NCI-H524 (cell line): ENCODE measurements at regions not wholly inside any gene's neighbourhood (a gene's known extent, or its start where the extent isn't known, plus 50 kb on each side); places are given as distances from the start of the nearest gene placed in this dataset.
A peak's percentile ranks its signal among the peaks of the same experiment; 100 is the strongest.

Experiments used
- DNase-seq, 2 experiments: peaks; one replicate each; lab custom pipeline; 2025; lab: John Stamatoyannopoulos, UW

DNA sequence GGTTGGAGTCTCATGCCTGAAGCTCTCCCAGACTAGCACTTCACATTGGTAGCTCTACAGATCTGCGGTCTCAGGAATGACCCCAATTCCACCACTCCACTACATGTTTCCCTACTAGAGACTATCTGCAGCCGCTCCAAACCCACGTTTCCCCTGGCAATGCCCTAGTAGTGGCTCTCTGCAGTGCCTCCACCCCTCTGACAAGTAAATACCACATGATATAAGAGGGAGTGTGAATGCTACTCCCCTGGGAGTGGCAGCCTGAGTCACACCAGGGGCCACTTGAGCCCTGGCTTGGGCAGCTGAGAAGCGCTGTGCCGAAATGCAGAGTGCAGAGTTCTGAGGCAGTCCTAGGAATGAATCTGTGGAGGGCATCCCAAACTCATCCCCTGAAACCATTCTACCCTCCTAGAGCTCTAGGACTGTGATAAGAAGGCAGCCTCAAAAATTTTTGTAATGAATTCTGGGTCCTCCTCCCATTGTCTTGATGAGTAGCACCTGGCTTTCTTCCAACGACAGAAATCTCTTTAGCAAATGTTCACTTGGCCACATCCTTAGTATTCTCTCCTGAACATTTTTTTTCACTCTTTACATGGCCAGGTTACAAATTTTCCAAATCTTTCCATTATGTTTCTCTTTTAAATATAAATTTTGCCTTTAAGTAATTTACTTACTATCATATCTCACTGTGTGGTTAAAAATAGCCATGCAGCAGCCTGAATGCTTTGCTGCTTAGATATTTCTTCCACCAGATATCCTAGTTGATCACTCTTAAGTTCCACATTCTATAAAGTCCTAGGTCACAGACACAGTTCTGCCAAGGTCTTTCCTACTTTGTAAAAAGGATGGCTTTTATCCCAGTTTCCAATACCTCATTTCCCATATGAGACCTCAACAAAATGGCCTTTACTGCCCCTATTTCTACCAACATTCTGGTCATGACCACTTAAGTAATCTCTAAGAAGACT, 160.2 kb upstream of the CPEB2 start:
- peak in 1 of 2 experiments; percentile 57 for DNase-seq

DNA sequence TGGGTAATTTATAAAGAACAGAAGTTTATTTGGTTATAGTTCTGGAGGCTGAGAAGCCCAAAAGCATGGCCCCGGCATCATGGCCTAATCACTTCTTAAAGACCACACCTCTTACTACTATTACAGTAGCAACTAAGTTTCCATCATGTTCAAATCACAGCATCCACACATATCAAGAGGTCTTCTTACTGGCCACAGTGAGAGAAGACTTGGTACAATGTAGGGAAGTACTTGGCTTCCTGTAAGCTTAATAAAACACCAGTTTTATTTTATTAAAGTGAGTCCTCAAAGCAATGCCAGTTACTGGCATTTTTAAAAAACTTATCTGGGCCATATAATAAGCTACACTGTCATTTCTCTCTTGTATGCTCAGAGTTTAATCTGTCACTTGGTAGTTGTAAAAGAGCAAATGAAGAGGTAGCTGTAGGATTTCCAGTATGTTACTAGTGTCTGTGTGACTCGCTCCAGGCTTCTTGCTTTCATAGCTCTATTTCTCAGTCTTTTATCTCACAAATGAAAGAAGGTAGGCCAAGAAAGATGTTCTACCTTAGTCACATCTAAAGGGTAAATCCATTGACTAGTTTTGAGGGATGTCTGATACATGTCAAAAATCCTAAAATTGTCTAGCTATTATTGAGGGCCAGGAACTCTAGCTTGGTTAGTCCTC, 159.2 kb upstream of the CPEB2 start:
- no peak for DNase-seq

DNA sequence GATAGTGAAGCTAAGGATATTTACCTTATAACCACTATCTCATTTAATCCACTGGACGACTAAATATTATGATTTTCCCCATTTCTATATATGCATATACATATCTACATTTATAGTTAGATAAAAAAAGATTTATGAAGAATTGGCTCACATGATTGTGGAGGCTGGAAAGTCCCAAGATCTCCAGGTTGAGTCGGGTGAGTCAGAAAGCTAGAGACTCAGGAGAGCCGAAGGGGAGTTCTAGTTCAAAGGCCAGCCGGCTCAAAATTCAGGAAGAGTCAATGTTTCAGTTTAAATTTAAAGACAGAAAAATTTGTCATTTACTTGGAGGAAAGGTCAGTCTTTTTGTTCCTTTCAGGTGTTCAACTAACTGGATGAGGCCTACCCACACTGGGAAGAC, 158.2 kb upstream of the CPEB2 start:
- DNase-seq, result no peak

DNA sequence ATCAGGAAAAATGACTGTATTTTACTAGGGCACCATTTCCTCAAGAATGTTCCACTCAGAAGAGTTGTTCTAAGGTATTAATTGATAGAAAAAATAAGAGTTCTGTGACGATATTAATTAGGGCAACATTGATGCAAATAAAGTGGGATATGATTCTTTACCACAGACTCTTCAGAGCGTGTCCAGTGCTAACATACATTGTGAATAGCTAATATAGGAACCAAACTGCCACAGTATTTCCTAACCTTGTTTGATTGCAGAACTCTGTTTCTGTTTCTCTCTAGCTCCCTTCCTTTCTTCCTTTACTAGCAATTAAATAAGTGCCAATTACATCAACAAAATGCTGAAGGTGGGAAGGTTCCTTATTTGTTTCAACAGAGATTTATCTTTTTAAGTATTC, 154.1 kb upstream of the CPEB2 start:
- DNase-seq, result no peak

DNA sequence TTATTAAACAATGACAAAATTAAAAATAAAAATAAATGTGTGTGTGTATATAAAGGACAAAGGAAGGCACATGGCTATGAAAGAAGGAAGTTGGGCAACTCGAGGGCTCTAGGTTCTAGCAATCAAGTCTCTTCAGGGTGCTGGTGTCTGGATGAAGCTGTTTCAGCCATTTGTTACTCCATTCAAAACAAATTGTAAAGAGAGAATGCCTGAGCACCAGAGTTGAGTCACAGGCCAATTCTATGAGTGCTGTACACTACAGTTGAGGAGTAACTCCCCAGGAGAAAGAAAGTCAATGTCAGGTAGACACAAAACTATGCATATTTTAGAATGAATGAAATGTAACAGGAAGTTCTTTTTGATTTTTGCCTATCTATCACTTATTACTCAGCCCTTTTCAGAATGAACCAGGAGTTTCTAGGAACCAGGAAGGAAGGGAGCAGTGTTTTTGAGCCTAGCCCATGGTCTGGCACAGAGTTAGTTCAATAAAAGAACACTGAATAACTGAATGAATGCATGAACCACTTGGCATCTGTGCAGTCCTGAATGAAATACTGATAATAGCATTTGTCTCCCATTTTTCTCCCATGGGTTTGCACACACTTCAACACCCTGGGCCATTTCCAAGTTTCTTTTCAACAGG, 151.7 kb upstream of the CPEB2 start:
- DNase-seq, result no peak

DNA sequence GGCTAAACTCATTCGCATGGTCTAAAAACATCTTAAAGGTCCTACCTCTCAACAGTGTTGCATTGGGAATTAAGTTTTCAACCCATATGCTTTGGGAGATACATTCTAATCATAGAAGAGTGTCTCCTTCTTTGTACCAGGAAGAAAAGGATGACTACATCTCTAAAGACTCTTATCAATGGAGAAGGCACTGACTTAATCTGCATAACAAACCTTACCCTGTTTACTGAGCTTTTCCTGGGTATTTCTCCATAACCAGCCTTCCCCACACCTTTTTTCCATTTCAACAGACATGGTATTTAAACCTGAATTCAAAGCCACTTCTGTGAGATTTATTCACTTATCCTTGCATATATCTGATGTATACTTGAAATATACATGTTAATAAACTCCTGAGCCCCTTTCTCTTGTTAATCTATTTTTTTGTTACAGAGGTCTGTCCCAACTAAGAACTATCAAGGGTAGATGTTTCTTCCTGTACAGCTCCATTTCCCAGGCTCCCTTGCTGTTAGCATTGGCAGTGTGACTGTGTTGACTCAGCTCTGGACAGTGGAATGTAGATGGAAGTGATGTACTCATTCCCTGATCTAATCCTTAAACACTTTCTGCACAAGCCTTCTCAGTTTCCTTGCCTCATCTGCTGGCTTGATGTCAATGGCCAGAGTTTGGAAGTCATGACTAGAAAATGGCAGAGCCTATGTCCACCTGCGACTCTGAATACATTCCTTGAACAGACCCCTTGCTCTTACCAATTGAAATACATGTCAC, 148.9 kb upstream of the CPEB2 start:
- DNase-seq, result no peak

DNA sequence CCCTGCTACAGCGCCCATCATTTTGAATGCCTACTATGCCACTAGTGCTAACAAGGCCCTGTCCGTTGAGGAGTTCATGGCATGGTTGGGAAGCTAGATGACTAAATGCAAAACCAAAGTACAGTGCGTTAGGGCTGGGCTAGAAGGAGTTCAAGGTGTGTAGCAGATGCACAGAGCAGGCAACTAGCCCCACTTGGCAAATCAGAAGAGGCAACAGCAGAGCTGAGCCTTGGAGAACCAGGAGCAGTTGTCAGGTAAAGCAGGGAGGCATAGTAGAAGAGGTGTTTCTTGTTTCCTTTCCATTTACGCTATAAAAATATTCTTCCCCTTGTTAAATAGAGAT, 146.6 kb upstream of the CPEB2 start:
- no peak for DNase-seq

DNA sequence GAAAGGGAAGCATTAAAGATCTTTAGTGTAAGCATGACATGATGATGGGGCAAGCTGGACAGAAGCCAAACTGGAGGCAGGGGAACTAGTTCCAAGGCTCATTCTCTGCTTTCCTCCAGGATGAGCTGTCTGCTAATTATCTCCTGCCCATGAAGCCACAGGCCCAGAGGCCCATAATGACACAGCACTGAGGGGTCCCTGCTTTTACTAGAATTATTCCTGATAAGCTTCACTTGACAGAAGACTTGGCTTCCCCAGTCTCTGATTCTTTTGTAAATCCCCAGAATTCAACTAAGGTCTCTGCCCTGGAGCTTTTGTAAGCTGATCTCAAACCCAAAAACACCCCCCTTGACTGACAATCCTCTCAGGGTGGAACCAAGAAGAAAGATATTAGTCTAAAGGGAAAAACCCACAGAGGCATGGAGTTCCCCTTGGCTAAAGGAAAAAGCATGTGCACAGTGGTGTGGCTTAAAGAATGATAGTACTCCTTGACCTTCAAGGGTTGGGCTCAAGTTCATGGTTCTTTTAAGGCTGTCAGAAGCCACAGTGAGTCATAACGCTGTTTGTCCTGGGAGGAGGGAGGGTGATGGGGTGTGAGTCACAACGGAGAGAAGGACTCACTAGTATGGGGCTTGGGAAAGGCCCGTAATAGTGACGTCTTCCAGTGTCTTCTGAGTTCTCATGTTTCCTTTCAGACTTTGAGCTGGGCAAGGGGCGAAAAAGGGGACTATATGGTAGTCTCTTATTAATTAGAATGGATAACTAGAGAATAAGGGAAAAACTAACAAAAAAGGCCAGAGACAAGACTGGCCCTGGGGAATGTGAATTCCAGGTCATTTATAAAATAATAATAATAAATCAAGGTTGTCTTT, 146.0 kb upstream of the CPEB2 start:
- no peak for DNase-seq

DNA sequence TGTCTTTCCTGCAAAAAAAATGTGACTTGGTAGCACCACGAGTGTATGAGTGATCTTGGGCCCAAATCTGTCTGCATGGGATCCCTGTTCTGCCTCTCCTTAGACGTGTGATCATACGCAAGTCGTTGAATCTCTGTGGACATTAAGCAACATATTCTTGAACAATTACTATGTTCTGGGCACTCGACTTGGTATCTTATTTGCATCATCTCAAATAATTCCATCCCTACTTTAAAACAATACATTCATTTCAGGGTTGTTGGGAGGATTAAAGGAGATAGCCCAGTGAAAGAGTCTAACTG, 145.4 kb upstream of the CPEB2 start:
- no peak for DNase-seq

DNA sequence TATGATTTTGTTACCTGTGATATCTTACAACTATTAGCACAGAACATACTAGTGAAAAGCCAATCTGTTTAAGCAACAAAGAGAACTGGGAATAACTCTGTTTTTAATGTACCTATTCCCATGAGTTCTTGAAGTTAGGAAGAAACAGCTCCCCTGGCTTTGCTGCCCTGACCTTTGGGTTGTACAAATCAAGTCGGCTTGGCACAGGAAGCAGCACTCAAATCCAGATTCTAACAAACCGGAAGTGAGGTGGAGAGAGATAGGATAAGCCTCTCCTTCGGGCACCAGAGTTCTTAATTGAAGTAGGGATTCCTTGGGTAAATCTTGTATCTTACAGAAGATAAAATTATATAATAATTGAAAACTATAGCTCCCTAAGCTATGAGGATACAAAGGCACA, 144.8 kb upstream of the CPEB2 start:
- no peak for DNase-seq

DNA sequence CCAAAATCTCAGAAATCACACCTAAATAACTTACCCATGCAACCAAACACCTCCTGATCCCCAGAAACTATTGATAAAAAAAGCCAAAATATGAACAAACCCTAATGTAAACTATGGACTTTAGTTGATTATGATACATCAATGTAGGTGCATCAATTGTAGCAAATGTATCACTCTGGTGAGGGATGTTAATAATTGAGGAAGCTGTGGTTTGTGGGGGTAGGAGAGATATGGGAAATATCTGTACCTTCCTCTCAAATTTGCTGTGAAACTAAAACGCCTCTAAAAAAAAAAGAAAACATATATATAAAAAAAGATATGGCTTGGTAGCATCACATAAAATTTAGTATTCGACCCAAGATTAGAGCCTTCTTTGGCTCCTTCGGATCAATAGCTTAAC, 144.3 kb upstream of the CPEB2 start:
- DNase-seq, result no peak

DNA sequence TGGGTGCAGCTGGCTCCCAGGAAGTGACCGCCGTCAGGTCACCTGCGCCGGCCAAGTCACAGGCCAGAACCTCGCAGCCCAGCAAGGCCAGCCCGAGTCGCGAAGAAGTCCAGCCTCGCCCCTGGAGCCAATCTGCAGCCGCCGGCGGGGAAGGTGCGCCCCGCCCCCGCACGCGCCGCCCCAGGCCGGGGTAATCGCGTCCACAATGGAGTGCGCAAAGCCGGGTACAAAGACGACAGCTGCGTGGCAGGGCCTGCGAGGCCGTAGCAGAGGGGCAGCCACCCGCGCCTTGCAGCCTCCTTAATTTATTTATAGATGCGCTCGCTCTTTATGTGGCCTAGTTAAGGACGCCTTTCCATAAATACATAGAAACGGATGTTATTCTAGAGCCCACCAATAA, 139.4 kb upstream of the CPEB2 start:
- peak in 1 of 2 experiments; percentile 28 for DNase-seq

DNA sequence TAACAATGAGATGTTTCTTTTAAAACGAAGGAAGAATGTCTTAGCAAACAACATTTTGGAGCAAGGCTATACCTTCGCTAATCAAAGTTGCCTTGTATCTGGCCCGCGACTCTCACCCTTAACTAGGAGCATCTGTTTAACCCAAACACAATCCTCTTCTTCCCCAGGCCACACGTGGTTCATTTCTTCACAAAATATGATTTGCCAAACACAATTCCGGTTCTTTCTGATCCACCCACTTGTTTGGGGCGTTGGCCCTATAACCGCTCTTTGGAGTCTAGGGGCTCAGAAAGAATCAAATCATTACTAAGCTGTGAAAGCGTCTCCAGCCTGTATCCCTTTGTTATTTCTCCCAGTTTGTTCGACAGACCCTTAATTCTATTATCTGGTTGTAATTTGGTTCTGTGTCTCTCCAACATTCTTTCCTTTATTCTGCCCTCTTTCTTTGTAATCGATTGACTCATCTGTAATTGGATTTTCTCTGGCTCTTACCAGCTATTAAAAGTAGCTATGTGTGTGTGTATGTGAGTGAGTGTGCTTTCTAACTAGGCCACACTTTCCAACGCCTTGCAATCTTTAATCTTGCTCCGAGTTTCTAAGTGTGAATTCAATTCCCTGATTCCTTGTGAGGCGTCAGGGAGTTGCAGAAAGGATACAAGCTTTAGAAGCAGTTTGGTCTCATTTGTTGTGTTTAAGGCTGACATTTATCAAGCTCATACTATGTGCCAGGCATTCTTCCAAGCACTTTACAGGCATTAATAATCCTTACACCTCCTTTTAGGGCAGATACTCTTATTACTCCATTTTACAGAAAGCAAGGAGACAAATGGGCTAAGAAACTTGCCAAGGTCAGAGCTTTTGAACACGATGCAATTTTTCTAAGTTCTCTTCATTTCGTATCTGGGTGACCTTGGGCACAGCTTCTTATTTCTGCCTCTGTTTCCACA, 138.6 kb upstream of the CPEB2 start:
- DNase-seq, result no peak

DNA sequence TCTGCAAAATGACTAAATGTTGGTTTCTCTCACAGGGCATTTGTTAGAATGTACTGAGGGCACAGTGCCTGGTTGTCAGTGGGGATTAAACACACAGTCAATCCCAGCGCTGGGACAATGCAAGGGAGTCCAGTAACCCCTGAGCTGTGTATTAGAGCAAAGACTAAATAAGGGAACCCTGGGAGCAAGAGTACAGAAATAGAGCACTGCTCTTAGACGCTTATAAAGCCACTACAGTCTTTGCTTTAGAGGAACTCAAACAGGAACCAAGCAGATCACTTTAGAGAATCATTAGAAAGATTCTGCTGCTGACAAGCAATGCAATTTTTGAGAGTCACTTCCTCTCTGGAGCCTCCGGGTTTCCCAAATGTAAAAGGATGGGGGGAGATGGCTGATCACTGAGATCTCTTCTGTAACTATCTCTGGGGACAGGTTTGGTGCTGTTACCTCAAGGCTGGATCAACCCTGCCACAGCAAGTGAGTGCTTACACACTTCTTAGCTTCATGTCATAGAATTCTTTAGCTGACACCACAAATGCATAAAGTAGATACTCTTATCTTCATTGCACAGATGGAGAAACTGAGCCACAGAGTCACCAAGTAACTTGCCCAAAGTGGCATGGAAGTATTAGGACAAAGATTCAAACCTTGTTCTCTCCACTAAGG, 137.8 kb upstream of the CPEB2 start:
- no peak for DNase-seq

DNA sequence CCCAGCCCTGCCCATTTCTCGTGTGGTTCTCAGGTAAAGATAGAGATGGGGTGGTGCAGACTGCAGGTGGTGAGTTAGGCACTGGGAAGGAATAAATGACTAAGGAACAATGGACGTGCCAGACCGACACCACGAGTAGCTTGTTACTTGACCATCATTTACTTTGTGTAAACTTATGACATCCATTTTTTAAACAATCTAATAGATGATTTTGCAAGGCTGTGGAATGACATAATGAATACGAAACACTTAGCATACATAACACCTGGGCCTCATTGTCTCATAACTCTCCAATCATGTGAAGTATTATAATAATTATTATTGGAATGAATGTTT, 137.3 kb upstream of the CPEB2 start:
- DNase-seq, result no peak

DNA sequence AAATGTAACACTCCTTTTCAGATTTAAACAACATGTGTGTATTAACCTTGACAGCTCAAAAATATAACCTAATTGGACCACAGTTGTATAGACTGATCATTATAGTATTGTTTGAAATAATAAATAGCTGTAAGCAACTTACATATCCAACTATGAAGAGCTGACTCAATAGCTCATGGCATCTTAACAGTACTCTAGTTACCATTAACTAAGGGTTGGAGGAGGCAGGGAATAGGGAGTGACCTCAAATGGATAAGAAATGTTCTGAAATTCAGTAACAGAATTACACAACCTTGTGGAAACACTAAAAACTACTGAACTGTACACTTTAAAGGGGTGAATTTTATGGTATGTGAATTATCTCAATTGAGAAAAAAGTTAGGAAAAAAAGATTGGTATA, 136.5 kb upstream of the CPEB2 start:
- DNase-seq, result no peak

DNA sequence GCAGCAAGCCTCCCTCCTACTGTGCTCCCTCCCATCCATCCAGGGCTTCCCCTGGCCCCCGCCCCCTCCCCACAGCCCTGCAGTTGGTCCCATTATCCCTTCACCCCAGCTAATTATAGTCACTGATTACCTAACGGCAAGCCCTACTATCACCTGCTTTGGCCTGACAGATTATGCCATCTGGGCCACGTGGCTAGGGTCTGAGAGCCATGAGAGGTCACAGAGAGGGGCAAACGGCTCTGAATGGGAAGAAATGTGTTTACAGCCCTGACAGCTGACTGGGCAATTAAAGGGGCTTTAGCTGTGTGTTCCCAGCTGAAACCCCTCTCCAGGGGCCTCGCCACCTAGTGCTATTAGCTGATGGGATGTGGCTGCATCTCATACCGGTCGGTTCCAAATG, 134.4 kb upstream of the CPEB2 start:
- DNase-seq, result peak; percentile 65 to 82

DNA sequence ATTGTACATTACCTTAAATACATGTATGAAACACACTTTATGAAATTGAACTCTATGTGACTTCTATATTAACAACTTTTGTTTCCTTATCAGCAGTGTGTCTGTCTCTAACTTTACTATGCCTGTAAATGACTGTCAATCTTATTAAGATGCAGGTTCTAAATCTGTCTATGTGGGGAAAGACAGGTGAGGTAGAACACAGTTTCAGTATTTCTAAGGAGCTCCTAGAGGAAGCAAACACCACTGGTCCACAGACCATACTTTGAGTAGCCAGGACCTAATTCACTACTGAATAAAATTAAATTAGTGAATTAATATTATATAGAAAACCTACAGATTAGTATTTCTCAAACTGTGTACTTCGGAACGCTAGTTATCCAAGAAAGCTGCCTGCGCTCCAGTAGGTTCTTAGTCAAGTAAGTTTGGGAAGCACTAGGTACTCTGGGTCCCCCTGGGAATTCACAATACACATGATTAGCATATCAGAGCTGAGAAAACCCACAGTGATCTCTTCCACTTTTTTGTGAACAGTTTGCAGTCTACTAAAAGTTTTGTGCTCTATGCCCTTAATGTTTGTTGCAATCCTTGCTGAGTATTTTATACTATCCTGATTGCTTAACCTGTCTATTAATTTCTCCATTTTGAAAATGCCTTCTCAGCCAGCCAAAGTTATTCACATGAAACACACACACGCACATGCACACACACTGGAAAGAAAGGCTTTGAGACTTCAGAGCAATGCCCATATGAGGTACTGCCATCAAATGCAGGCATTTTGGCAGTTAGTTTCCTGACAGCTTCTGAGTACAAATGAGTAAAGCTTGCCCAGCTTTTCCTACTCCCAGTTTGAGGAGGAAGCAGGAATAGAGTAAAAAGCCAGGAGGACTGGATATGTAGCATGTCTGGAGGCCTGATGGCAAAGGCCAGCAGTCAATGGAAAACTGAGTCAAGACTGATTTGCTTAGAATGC, 133.6 kb upstream of the CPEB2 start:
- no peak for DNase-seq
